Stimulated activated memory B cell treated with anti-CD40 and anti-IgM and Interleukin-4, amounts not matched to agents 10 μg/mL and 1 μg/mL and 100 μg/mL, for 72 hours (primary cell): ENCODE measurements at regions not wholly inside any gene's neighbourhood (a gene's known extent, or its start where the extent isn't known, plus 50 kb on each side); places are given as distances from the start of the nearest gene placed in this dataset.
A peak's percentile ranks its signal among the peaks of the same experiment; 100 is the strongest.

Experiments used
- ATAC-seq: fragments of 150-1000 bp; cut with Tn5 transposase; 2 replicates; pipeline ENCODE4 v1.10.0; 2021
- H3K27ac Mint-ChIP-seq: one replicate; pipeline ENCODE4 v1.8.0; 2022; ENCODE audit warnings: mild to moderate bottlenecking, mixed read lengths
- H3K27me3 Mint-ChIP-seq: one replicate; pipeline ENCODE4 v1.8.0; 2022; ENCODE audit warnings: mixed read lengths
- H3K36me3 Mint-ChIP-seq: one replicate; pipeline ENCODE4 v1.8.0; 2022; ENCODE audit warnings: mixed read lengths
- H3K4me1 Mint-ChIP-seq: one replicate; pipeline ENCODE4 v1.8.0; 2022; ENCODE audit warnings: mixed read lengths
- H3K4me3 Mint-ChIP-seq: one replicate; pipeline ENCODE4 v1.8.0; 2022; ENCODE audit warnings: mild to moderate bottlenecking, moderate library complexity, mixed read lengths
- H3K9me3 Mint-ChIP-seq: one replicate; pipeline ENCODE4 v1.8.0; 2022; ENCODE audit warnings: mixed read lengths

DNA sequence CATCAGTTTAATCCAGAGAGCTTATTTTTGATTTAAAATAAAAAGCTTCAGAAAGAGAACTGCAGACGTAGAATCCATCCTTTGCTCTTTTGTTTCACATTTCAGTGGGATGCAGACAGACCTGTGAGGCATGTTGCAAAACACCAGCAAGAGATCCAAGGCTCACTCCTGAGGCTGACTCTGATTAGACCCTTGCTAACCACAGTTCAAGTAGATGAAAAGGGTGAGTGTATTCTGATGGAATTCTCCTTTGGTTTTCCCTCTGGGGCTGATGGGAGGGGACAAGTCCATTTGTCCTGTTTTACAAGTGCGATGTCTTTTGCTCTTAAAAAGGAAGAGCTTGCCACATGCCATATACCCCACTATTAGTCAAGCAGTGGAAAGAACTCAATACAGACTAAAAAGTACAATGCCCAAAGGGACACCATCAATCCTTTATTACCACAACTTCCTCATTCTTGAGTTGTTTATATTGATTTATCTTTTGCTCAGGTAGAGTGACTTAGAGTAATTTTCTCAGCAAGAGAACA is 772.7 kb downstream of the MAFB start:
- Mint-ChIP-seq H3K4me3 (no peak overlapping the region), H3K27me3 (peaks cover 14% of the 10 kb centered on the region), H3K27ac (no peak overlapping the region), H3K4me1 (no peaks in the 10 kb centered on the region), H3K36me3 (no peaks in the 10 kb centered on the region), H3K9me3 (no peaks in the 10 kb centered on the region)
- ATAC-seq: peak; percentile 47

DNA sequence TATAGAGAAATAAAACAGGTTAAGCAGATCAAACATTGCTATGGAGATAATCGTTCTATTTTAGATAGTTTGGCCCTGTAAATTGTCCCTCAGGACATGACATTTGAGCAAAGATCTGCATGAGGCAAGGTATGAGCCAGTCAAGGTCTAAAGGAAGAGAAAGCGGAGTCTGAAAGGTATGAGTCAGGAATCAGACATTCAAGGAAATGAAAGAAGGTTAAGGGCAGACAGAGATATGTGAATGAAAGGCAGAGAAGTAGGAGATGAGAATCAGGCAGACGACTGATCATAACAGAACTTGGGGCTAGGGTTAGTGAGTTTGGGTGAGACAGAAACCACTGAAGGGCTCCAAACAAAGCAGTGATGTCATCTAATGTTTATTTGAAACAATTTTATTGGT is 775.8 kb downstream of the MAFB start:
- H3K27me3 Mint-ChIP-seq: peaks cover 14% of the 10 kb centered on the region
- peaks cover 10% of the 10 kb centered on the region for H3K4me1 Mint-ChIP-seq
- no peak overlapping the region for H3K27ac Mint-ChIP-seq
- H3K4me3 Mint-ChIP-seq: no peak overlapping the region
- H3K36me3 Mint-ChIP-seq: no peaks in the 10 kb centered on the region
- peak; percentile 77 for ATAC-seq
- H3K9me3 Mint-ChIP-seq: no peaks in the 10 kb centered on the region

DNA sequence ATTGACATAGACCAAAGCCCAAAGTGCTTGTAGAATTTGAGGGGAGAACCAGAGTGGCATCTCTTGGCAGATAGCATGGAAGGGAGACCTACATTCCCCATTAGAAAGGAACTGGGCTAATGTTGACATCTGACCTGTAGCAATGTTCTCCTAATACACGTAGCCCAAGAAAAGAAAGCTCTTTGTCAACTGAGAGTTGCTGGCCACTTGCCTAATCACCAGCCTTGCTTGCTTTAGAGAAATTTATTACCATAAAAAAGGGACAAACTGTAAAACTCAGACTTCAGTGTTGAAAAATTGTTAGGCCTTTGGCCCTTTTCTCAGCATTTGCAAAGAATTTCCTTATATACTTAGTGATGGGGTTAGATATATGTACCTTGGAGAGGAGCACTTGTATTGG is 777.5 kb downstream of the MAFB start:
- Mint-ChIP-seq H3K4me3 (no peak overlapping the region), H3K27ac (no peak overlapping the region), H3K9me3 (no peaks in the 10 kb centered on the region), H3K27me3 (peaks cover 3% of the 10 kb centered on the region), H3K36me3 (no peaks in the 10 kb centered on the region), H3K4me1 (peaks cover 10% of the 10 kb centered on the region)
- ATAC-seq: no peak

DNA sequence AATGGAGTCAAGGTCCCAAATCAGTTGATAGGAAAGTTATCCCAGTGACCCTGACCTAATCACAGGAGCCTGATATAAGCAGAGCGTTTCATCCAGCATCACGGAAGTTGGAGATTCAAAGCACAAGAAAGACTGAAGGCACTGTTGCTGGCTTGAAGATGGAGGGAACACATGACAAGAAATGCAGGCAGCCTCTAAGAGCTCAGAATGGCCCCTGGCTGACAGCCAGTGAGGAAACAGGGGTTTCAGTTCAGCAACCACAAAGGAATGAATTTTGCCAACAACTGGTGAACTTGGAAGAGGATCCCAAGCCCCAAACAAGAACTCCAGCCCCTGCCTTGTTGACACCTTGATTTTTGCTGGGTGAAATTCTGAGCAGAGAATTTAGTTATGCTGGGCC is 778.5 kb downstream of the MAFB start:
- H3K4me1 Mint-ChIP-seq: peaks cover 10% of the 10 kb centered on the region

GRCh38 chr20:39909447-39909846 is 779.6 kb downstream of the MAFB start:
- no peak overlapping the region for H3K27ac Mint-ChIP-seq
- peaks cover 9% of the 10 kb centered on the region for H3K27me3 Mint-ChIP-seq
- no peaks in the 10 kb centered on the region for H3K9me3 Mint-ChIP-seq
- peaks cover 10% of the 10 kb centered on the region for H3K4me1 Mint-ChIP-seq
- no peaks in the 10 kb centered on the region for H3K36me3 Mint-ChIP-seq
- ATAC-seq: peak; percentile 70
- H3K4me3 Mint-ChIP-seq: no peak overlapping the region

More for the DNA sequence above, 778.5 kb downstream of the MAFB start:
- H3K4me3 Mint-ChIP-seq: no peak overlapping the region
- H3K9me3 Mint-ChIP-seq: no peaks in the 10 kb centered on the region
- H3K36me3 Mint-ChIP-seq: no peaks in the 10 kb centered on the region
- ATAC-seq: no peak
- H3K27ac Mint-ChIP-seq: no peak overlapping the region
- peaks cover 9% of the 10 kb centered on the region for H3K27me3 Mint-ChIP-seq

GRCh38 chr20:39904476-39905112 is 784.4 kb downstream of the MAFB start:
- peaks cover 6% of the 10 kb centered on the region for H3K4me1 Mint-ChIP-seq
- H3K27ac Mint-ChIP-seq: no peak overlapping the region
- no peaks in the 10 kb centered on the region for H3K36me3 Mint-ChIP-seq
- H3K4me3 Mint-ChIP-seq: no peak overlapping the region
- H3K27me3 Mint-ChIP-seq: peaks cover 9% of the 10 kb centered on the region
- ATAC-seq: no peak
- H3K9me3 Mint-ChIP-seq: no peaks in the 10 kb centered on the region

- Mint-ChIP-seq H3K36me3 (no peaks in the 10 kb centered on the region), H3K4me3 (no peak overlapping the region), H3K9me3 (no peaks in the 10 kb centered on the region), H3K27me3 (peaks cover 9% of the 10 kb centered on the region), H3K4me1 (no peaks in the 10 kb centered on the region), H3K27ac (no peak overlapping the region)
- no peak for ATAC-seq
Measured at GRCh38 chr20:39903806-39904465, 785.1 kb downstream of the MAFB start.

DNA sequence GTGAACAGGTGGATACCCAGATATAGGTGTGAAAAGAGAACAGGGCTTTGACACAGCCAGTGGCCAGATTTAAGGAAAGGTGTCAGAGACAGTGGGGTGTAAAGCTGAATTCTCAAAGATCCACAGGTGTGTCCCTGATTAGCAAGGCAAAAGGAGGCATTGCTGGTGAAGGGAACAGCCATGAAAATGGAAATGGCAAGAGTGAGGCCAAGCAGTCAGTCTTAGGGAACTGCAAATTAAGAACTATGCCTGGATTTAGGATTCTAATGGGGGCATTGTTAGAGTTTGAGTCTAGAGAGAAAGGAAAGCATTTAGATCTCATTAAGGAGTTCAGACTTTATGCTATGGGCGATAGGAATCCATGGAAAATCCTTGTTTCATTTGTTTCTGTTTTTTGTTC is 789.2 kb downstream of the MAFB start:
- ATAC-seq: no peak
- Mint-ChIP-seq H3K27me3 (peaks cover 28% of the 10 kb centered on the region), H3K4me3 (no peak overlapping the region), H3K27ac (no peak overlapping the region), H3K36me3 (no peaks in the 10 kb centered on the region), H3K9me3 (no peaks in the 10 kb centered on the region), H3K4me1 (no peaks in the 10 kb centered on the region)

- no peaks in the 10 kb centered on the region for H3K4me1 Mint-ChIP-seq
- no peaks in the 10 kb centered on the region for H3K36me3 Mint-ChIP-seq
- peaks cover 28% of the 10 kb centered on the region for H3K27me3 Mint-ChIP-seq
- H3K4me3 Mint-ChIP-seq: no peak overlapping the region
- no peak for ATAC-seq
- no peak overlapping the region for H3K27ac Mint-ChIP-seq
- H3K9me3 Mint-ChIP-seq: no peaks in the 10 kb centered on the region
Measured at GRCh38 chr20:39898467-39898852, 790.6 kb downstream of the MAFB start.

DNA sequence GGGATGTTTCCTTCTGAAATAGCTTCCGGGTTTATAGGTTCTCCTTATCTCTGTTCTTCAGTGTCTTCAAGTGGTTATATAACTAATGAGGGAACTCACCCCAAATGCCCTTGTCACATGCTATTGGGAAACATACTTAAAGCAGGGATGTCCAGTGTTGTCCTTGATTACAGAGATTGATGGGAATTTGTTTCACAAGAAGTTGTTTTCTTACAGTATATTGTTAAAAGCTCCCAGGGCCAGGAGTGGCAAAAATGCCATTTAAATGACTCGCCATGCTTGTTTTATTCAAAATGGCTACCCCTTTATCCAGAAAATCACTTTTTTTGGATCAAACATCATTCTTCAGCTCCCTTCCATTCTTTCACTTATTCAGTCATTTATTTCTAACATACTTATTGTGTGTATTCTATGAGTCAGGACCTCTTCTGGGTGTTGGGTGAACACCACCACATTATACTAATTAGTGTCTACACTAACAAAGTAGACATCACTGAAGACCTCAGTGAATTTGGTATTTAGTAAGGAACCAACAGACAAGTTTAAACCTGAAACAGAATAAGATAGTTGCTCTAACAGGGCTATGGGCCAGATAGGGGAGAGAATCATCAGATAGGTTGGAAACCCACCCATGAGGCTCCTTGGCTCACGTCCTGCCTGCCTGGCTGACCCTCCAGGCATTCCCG is 791.1 kb downstream of the MAFB start:
- Mint-ChIP-seq H3K27ac (no peak overlapping the region), H3K9me3 (no peaks in the 10 kb centered on the region), H3K27me3 (peaks cover 28% of the 10 kb centered on the region), H3K4me1 (no peaks in the 10 kb centered on the region), H3K36me3 (no peaks in the 10 kb centered on the region), H3K4me3 (no peak overlapping the region)
- no peak for ATAC-seq

DNA sequence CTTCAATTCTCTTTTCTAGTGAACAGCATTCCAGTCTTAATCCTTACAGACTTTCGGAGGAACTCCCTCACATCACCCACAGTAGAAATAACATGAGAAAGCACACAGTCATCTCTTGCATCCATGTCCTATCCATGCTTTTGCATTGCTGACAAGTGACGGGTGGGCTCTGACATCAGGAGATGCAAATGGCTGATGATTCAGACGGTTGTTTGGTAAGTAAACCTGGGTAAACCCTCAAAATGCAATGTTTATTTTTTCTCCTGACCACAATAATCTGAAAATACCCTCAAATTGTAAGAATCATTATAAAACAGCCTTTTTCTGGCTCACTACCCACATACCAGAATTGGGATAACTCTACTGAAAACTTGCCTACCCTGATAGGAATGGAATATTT is 792.0 kb downstream of the MAFB start:
- Mint-ChIP-seq H3K36me3 (no peaks in the 10 kb centered on the region), H3K27me3 (peaks cover 28% of the 10 kb centered on the region), H3K9me3 (no peaks in the 10 kb centered on the region), H3K4me1 (no peaks in the 10 kb centered on the region), H3K27ac (no peak overlapping the region), H3K4me3 (no peak overlapping the region)
- no peak for ATAC-seq

- Mint-ChIP-seq H3K27ac (no peak overlapping the region), H3K36me3 (no peaks in the 10 kb centered on the region), H3K4me3 (no peak overlapping the region), H3K27me3 (peaks cover 28% of the 10 kb centered on the region), H3K4me1 (no peaks in the 10 kb centered on the region), H3K9me3 (no peaks in the 10 kb centered on the region)
- ATAC-seq: no peak
Measured at GRCh38 chr20:39894067-39894466, 795.0 kb downstream of the MAFB start.

GRCh38 chr20:39893003-39893685 is 795.9 kb downstream of the MAFB start:
- H3K9me3 Mint-ChIP-seq: no peaks in the 10 kb centered on the region
- no peak overlapping the region for H3K4me3 Mint-ChIP-seq
- H3K27me3 Mint-ChIP-seq: peaks cover 22% of the 10 kb centered on the region
- no peaks in the 10 kb centered on the region for H3K36me3 Mint-ChIP-seq
- no peaks in the 10 kb centered on the region for H3K4me1 Mint-ChIP-seq
- no peak for ATAC-seq
- no peak overlapping the region for H3K27ac Mint-ChIP-seq

- H3K9me3 Mint-ChIP-seq: no peaks in the 10 kb centered on the region
- H3K4me3 Mint-ChIP-seq: no peak overlapping the region
- ATAC-seq: no peak
- peaks cover 8% of the 10 kb centered on the region for H3K4me1 Mint-ChIP-seq
- no peaks in the 10 kb centered on the region for H3K36me3 Mint-ChIP-seq
- peaks cover 6% of the 10 kb centered on the region for H3K27me3 Mint-ChIP-seq
- no peak overlapping the region for H3K27ac Mint-ChIP-seq
Measured at GRCh38 chr20:39890697-39891096, 798.3 kb downstream of the MAFB start.

GRCh38 chr20:39888310-39888709 is 800.7 kb downstream of the MAFB start:
- H3K27ac Mint-ChIP-seq: no peak overlapping the region
- no peaks in the 10 kb centered on the region for H3K27me3 Mint-ChIP-seq
- no peaks in the 10 kb centered on the region for H3K36me3 Mint-ChIP-seq
- peaks cover 8% of the 10 kb centered on the region for H3K4me1 Mint-ChIP-seq
- ATAC-seq: no peak
- no peak overlapping the region for H3K4me3 Mint-ChIP-seq
- H3K9me3 Mint-ChIP-seq: no peaks in the 10 kb centered on the region
